Mesenchymal stem cell (in vitro differentiated cells and primary cell): ENCODE measurements at regions not wholly inside any gene's neighbourhood (a gene's known extent, or its start where the extent isn't known, plus 50 kb on each side); places are given as distances from the start of the nearest gene placed in this dataset.

ENCODE experiments used
- DNase-seq: peaks from one replicate; pipeline ENCODE4 v3.0.0-alpha.2; 2013
- H2AFZ ChIP-seq: one replicate; pipeline ENCODE4 v1.6.1; 2013; ENCODE audit warnings: low read depth, mild to moderate bottlenecking, control low read depth, inconsistent platforms, low read length, moderate library complexity
- H2AK5ac ChIP-seq: 2 replicates; pipeline ENCODE4 v1.6.1; 2013; ENCODE audit warnings: low read length, moderate library complexity, mild to moderate bottlenecking, inconsistent platforms; ENCODE audit not compliant: severe bottlenecking
- H2BK120ac ChIP-seq: one replicate; pipeline ENCODE4 v1.6.1; 2013; ENCODE audit warnings: low read depth, mild to moderate bottlenecking, inconsistent platforms, low read length, moderate library complexity
- H2BK12ac ChIP-seq, 2 experiments: one replicate each; pipeline ENCODE4 v1.6.1; 2013; ENCODE audit warnings: inconsistent platforms in 2 of 2, low read length in 2 of 2, mild to moderate bottlenecking in 2 of 2, moderate library complexity in 2 of 2, control low read depth in 1 of 2
- H2BK15ac ChIP-seq: one replicate; pipeline ENCODE4 v1.6.1; 2013; ENCODE audit warnings: mild to moderate bottlenecking, low read depth, inconsistent platforms; ENCODE audit not compliant: poor library complexity, severe bottlenecking
- H2BK5ac ChIP-seq: 2 replicates; pipeline ENCODE4 v1.6.1; 2013; ENCODE audit warnings: low read depth, mild to moderate bottlenecking, low read length, control low read depth, inconsistent platforms; ENCODE audit not compliant: poor library complexity, severe bottlenecking
- H3K14ac ChIP-seq, 2 experiments: one replicate each; pipeline ENCODE4 v1.6.1; 2013; ENCODE audit warnings: inconsistent platforms in 2 of 2, low read length in 2 of 2, control low read depth in 1 of 2, mild to moderate bottlenecking in 1 of 2, moderate library complexity in 1 of 2
- H3K18ac ChIP-seq, 2 experiments: one replicate each; pipeline ENCODE4 v1.6.1; 2013; ENCODE audit warnings: inconsistent platforms in 2 of 2, low read length in 2 of 2, control low read depth in 1 of 2, low read depth in 1 of 2, mild to moderate bottlenecking in 1 of 2
- H3K23ac ChIP-seq, 2 experiments: one replicate each; pipeline ENCODE4 v1.6.1; 2013; ENCODE audit warnings: inconsistent platforms in 2 of 2, low read length in 2 of 2, mild to moderate bottlenecking in 2 of 2, moderate library complexity in 2 of 2, control low read depth in 1 of 2
- H3K27ac ChIP-seq: 2 replicates; pipeline ENCODE4 v1.5.1; 2013; ENCODE audit warnings: mild to moderate bottlenecking, moderate library complexity, low read length, control low read depth, inconsistent platforms; ENCODE audit not compliant: poor library complexity, severe bottlenecking
- H3K27me3 ChIP-seq, 2 experiments: 2 replicates each; pipeline versions ENCODE4 v1.6.1 to v1.7.0; 2013; ENCODE audit warnings: low read length in 2 of 2, mild to moderate bottlenecking in 2 of 2, moderate library complexity in 2 of 2, control low read depth in 1 of 2, inconsistent platforms in 1 of 2; ENCODE audit not compliant: control insufficient read depth in 1 of 2, insufficient read depth in 1 of 2
- H3K36me3 ChIP-seq, 2 experiments: 2 replicates each; pipeline versions ENCODE4 v1.6.1 to v1.7.0; 2013; ENCODE audit warnings: low read length in 2 of 2, control low read depth in 1 of 2, inconsistent platforms in 1 of 2, low read depth in 1 of 2, mild to moderate bottlenecking in 1 of 2; ENCODE audit not compliant: insufficient read depth in 2 of 2, control insufficient read depth in 1 of 2
- H3K4ac ChIP-seq, 2 experiments: one replicate each; pipeline ENCODE4 v1.6.1; 2013; ENCODE audit warnings: inconsistent platforms in 2 of 2, low read length in 2 of 2, mild to moderate bottlenecking in 2 of 2, moderate library complexity in 2 of 2, control low read depth in 1 of 2, low read depth in 1 of 2
- H3K4me1 ChIP-seq: 2 replicates; pipeline ENCODE4 v1.6.1; 2013; ENCODE audit warnings: low read depth, low read length, control low read depth; ENCODE audit not compliant: control insufficient read depth, insufficient read depth
- H3K4me2 ChIP-seq: 2 replicates; pipeline ENCODE4 v1.6.1; 2013; ENCODE audit warnings: low read length, mild to moderate bottlenecking, inconsistent platforms; ENCODE audit not compliant: poor library complexity, severe bottlenecking
- H3K4me3 ChIP-seq, 2 experiments: 2 replicates each; pipeline versions ENCODE4 v1.5.1 to v1.7.0; 2013; ENCODE audit warnings: low read length in 2 of 2, mild to moderate bottlenecking in 2 of 2, control low read depth in 1 of 2, low read depth in 1 of 2; ENCODE audit not compliant: insufficient read depth in 1 of 2
- H3K79me1 ChIP-seq: replicated peaks from 2 replicates; pipeline ENCODE4 v1.6.1; 2013; ENCODE audit warnings: mild to moderate bottlenecking, control low read depth, low read length, inconsistent platforms; ENCODE audit not compliant: poor library complexity, severe bottlenecking
- H3K9ac ChIP-seq: 2 replicates; pipeline ENCODE4 v1.7.0; 2013; ENCODE audit warnings: mild to moderate bottlenecking, low read length, moderate library complexity
- H3K9me3 ChIP-seq: 2 replicates; pipeline ENCODE4 v1.7.0; 2013; ENCODE audit warnings: mild to moderate bottlenecking, low read length; ENCODE audit not compliant: control insufficient read depth
- H4K8ac ChIP-seq: one replicate; pipeline ENCODE4 v1.6.1; 2013; ENCODE audit warnings: inconsistent platforms, mild to moderate bottlenecking, low read length, moderate library complexity
- H4K91ac ChIP-seq: one replicate; pipeline ENCODE4 v1.6.1; 2013; ENCODE audit warnings: mild to moderate bottlenecking, low read length, inconsistent platforms
- WGBS: methylation state at CpG from one replicate; pipeline ENCODE4 v1.1.7; 2013; ENCODE audit warnings: mixed read lengths; 5-methylcytosine and 5-hydroxymethylcytosine counted together

GRCh38 chr1:4220362-4220761 is 320.3 kb upstream of the C1orf174 start:
- H2BK12ac ChIP-seq, result no peak overlapping the region
- no peak overlapping the region for H3K4me3 ChIP-seq
- H3K4me2 ChIP-seq, result no peak overlapping the region
- no peak overlapping the region for H2BK120ac ChIP-seq
- no peak overlapping the region for H4K8ac ChIP-seq
- H2AK5ac ChIP-seq, result no peak overlapping the region
- no peak overlapping the region for H3K9ac ChIP-seq
- H2BK15ac ChIP-seq, result no peak overlapping the region
- no peaks in the 10 kb centered on the region for H3K79me1 ChIP-seq
- WGBS, result 70% methylated on average over 9 of the region's 9 CpGs
- H3K27me3 ChIP-seq, result no peaks in the 10 kb centered on the region
- no peak overlapping the region for H2BK5ac ChIP-seq
- no peak overlapping the region for H3K18ac ChIP-seq
- H3K23ac ChIP-seq, result no peak overlapping the region
- H3K4me1 ChIP-seq, result no peaks in the 10 kb centered on the region
- no peak overlapping the region for H3K14ac ChIP-seq
- no peaks in the 10 kb centered on the region for H3K36me3 ChIP-seq
- no peak overlapping the region for H4K91ac ChIP-seq
- H3K4ac ChIP-seq, result no peak overlapping the region
- no peak overlapping the region for H3K27ac ChIP-seq
- H3K9me3 ChIP-seq, result no peaks in the 10 kb centered on the region
- DNase-seq, result no peak
- H2AFZ ChIP-seq, result no peak overlapping the region

DNA sequence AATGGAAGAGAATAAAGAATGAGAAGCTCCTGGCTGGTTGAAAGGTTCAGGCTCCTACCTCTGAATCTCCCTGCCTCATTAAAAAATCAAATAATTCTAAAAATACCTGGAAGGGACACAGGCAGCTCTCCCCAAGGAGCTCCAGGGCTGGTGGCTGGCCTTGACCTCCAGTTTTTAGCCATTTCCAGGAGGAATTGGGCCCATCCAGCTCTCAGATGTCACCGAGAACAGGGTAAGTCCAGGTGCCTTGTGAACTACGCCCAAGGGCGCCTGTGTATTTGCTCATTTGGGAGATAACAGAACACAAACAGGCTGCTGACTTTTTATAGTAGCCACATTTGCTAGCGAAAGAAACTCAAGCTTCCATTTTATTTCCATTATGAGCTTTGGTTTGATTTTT is 321.0 kb upstream of the C1orf174 start:
- no peak overlapping the region for H3K27ac ChIP-seq
- WGBS, result 76% methylated on average over 4 of the region's 4 CpGs
- DNase-seq, result no peak
- H3K4ac ChIP-seq, result no peak overlapping the region
- no peaks in the 10 kb centered on the region for H3K4me1 ChIP-seq
- H3K79me1 ChIP-seq, result no peaks in the 10 kb centered on the region
- no peak overlapping the region for H2BK5ac ChIP-seq
- H3K18ac ChIP-seq, result no peak overlapping the region
- H3K4me2 ChIP-seq, result no peak overlapping the region
- no peak overlapping the region for H4K8ac ChIP-seq
- no peaks in the 10 kb centered on the region for H3K27me3 ChIP-seq
- H2BK12ac ChIP-seq, result no peak overlapping the region
- no peak overlapping the region for H2BK120ac ChIP-seq
- H3K9ac ChIP-seq, result no peak overlapping the region
- no peak overlapping the region for H3K14ac ChIP-seq
- H3K9me3 ChIP-seq, result no peaks in the 10 kb centered on the region
- H2AFZ ChIP-seq, result no peak overlapping the region
- H2AK5ac ChIP-seq, result no peak overlapping the region
- H3K4me3 ChIP-seq, result no peak overlapping the region
- H4K91ac ChIP-seq, result no peak overlapping the region
- H3K23ac ChIP-seq, result no peak overlapping the region
- H2BK15ac ChIP-seq, result no peak overlapping the region
- H3K36me3 ChIP-seq, result no peaks in the 10 kb centered on the region

DNA sequence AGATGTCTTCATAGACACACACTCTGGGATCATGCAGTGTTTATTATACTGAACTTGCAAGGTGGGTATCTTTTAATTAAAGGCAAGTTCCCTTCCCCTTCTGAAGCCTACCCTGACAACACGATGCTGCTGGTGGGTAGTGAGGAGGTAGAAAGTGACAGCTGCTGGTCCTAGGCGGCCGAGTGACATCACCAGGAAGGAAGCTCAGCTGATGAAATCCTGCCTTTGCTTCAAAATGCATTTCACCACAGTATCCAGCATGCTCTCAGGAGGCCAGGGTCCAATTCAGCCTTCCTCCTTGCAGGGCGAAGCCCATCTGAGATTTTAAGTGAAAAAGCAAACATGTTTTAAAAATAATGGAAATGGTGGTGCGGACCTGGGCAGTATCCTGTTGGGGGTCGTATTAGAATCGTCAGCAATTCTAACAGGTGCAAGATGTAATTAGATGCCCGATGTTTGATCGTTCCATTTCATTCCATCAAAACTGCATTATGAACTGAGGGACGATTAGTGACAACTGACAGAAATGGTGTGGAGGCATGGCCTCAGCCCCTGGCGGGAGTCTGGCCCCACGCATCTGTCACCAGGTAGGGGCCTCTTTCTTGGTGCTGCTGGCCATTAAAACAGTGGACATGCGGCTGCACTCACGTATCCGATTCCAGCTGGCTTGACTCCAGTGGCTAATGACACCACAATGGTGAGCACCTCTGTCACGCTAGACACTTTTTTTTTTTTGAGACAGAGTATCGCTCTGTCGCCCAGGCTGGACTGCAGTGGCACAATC is 324.8 kb upstream of the C1orf174 start:
- Histone ChIP-seq H3K27ac (no peak overlapping the region), H2BK12ac (no peak overlapping the region), H3K4ac (no peak overlapping the region), H2BK15ac (no peak overlapping the region), H3K27me3 (no peaks in the 10 kb centered on the region), H3K79me1 (no peaks in the 10 kb centered on the region), H3K4me1 (no peaks in the 10 kb centered on the region), H3K18ac (no peak overlapping the region), H3K9ac (no peak overlapping the region), H2AK5ac (no peak overlapping the region), H3K14ac (no peak overlapping the region), H2AFZ (no peak overlapping the region), H2BK120ac (no peak overlapping the region), H4K91ac (no peak overlapping the region), H2BK5ac (no peak overlapping the region), H3K9me3 (no peaks in the 10 kb centered on the region), H3K36me3 (no peaks in the 10 kb centered on the region), H4K8ac (no peak overlapping the region), H3K4me3 (no peak overlapping the region), H3K23ac (no peak overlapping the region), H3K4me2 (no peak overlapping the region)
- 80% methylated on average over 18 of the region's 18 CpGs for WGBS
- DNase-seq, result no peak

DNA sequence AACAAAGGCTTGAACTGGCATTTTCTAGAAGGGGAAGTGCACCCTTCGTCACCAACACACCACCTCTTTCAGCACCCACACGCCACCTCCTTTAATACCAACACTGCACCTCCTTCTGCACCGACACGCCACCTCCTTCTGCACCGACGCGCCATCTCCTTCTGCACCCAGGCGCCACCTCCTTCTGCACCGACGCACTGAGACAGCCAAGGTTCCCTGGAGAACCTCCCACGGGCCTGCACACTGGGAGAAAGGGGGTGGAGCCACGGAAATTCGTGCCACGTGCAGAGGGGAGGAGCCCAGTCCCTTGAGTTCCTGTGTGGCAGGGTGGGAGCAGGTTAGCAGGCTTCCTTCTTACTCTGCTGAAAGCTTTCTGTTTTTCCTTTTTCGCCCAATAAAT is 327.9 kb upstream of the C1orf174 start:
- Histone ChIP-seq H2BK12ac (no peak overlapping the region), H4K91ac (peak overlapping the region; percentile 65), H3K9me3 (peaks cover 4% of the 10 kb centered on the region), H2BK120ac (no peak overlapping the region), H2BK5ac (no peak overlapping the region), H3K4ac (no peak overlapping the region), H3K14ac (no peak overlapping the region), H2BK15ac (no peak overlapping the region), H3K79me1 (no peaks in the 10 kb centered on the region), H3K9ac (no peak overlapping the region), H3K18ac (no peak overlapping the region), H2AK5ac (no peak overlapping the region), H3K23ac (no peak overlapping the region), H3K4me1 (no peaks in the 10 kb centered on the region), H3K27ac (no peak overlapping the region), H3K4me3 (no peak overlapping the region), H3K4me2 (no peak overlapping the region), H3K27me3 (no peaks in the 10 kb centered on the region), H2AFZ (no peak overlapping the region), H4K8ac (no peak overlapping the region), H3K36me3 (no peaks in the 10 kb centered on the region)
- 63% methylated on average over 13 of the region's 15 CpGs for WGBS
- DNase-seq, result no peak
